ENCODE measurements at regions not wholly inside any gene's neighbourhood (a gene's known extent, or its start where the extent isn't known, plus 50 kb on each side); places are given as distances from the start of the nearest gene placed in this dataset.

- TF ChIP-seq CTCF (IDR thresholded peaks at IDR 0.05): no peak
- no peak for DNase-seq
- Histone ChIP-seq H3K27ac (no peak overlapping the region), H3K4me1 (no peaks in the 10 kb centered on the region), H3K9ac (ENCODE audit: low read depth in 2 of 2, low read length in 2 of 2) (no peak overlapping the region), H3K4me3 (no peak overlapping the region), H3K27me3 (no peaks in the 10 kb centered on the region), H3K9me3 (no peaks in the 10 kb centered on the region), H3K36me3 (no peaks in the 10 kb centered on the region)
- intact Hi-C loops (cut with DNase I): no loop called here
Measured at GRCh38 chr4:154086247-154086646, 297.4 kb upstream of the SFRP2 start.

- H3K27ac ChIP-seq: no peak overlapping the region
- intact Hi-C loops (cut with DNase I): no loop called here
- TF ChIP-seq CTCF (IDR thresholded peaks at IDR 0.05): no peak
- no peaks in the 10 kb centered on the region for H3K36me3 ChIP-seq
- DNase-seq: no peak
- no peaks in the 10 kb centered on the region for H3K4me1 ChIP-seq
- no peak overlapping the region for H3K4me3 ChIP-seq
- H3K9ac ChIP-seq (ENCODE audit: low read depth in 2 of 2, low read length in 2 of 2): no peak overlapping the region
- H3K9me3 ChIP-seq: no peaks in the 10 kb centered on the region
- H3K27me3 ChIP-seq: no peaks in the 10 kb centered on the region
Measured at GRCh38 chr4:154084864-154085263, 296.0 kb upstream of the SFRP2 start.

- Histone ChIP-seq H3K9me3 (no peaks in the 10 kb centered on the region), H3K27me3 (no peaks in the 10 kb centered on the region), H3K27ac (no peak overlapping the region), H3K4me3 (no peak overlapping the region), H3K9ac (ENCODE audit: low read depth in 2 of 2, low read length in 2 of 2) (no peak overlapping the region), H3K4me1 (no peaks in the 10 kb centered on the region), H3K36me3 (no peaks in the 10 kb centered on the region)
- intact Hi-C loops (cut with DNase I): no loop called here
- TF ChIP-seq CTCF (IDR thresholded peaks at IDR 0.05): no peak
- DNase-seq: no peak
Measured at GRCh38 chr4:154082760-154083535, 294.1 kb upstream of the SFRP2 start.

GRCh38 chr4:154081391-154081790 is 292.5 kb upstream of the SFRP2 start:
- H3K9me3 ChIP-seq: no peaks in the 10 kb centered on the region
- H3K9ac ChIP-seq (ENCODE audit: low read depth in 2 of 2, low read length in 2 of 2): no peak overlapping the region
- no peak overlapping the region for H3K4me3 ChIP-seq
- no peaks in the 10 kb centered on the region for H3K4me1 ChIP-seq
- H3K36me3 ChIP-seq: no peaks in the 10 kb centered on the region
- no peak overlapping the region for H3K27ac ChIP-seq
- DNase-seq: no peak
- no peak for TF ChIP-seq CTCF (IDR thresholded peaks at IDR 0.05)
- intact Hi-C loops (cut with DNase I): no loop called here
- no peaks in the 10 kb centered on the region for H3K27me3 ChIP-seq

- Histone ChIP-seq H3K9me3 (no peaks in the 10 kb centered on the region), H3K36me3 (no peaks in the 10 kb centered on the region), H3K27ac (no peak overlapping the region), H3K4me3 (no peak overlapping the region), H3K4me1 (no peaks in the 10 kb centered on the region), H3K27me3 (no peaks in the 10 kb centered on the region), H3K9ac (ENCODE audit: low read depth in 2 of 2, low read length in 2 of 2) (no peak overlapping the region)
- intact Hi-C loops (cut with DNase I): no loop called here
- no peak for TF ChIP-seq CTCF (IDR thresholded peaks at IDR 0.05)
- no peak for DNase-seq
Measured at GRCh38 chr4:154078504-154079350, 289.8 kb upstream of the SFRP2 start.
